ENCODE measurements at regions not wholly inside any gene's neighbourhood (a gene's known extent, or its start where the extent isn't known, plus 50 kb on each side); places are given as distances from the start of the nearest gene placed in this dataset.

- DNase-seq (ENCODE audit: low read depth): no peak
Measured at GRCh38 chr9:106052735-106053134, 358.4 kb downstream of the TMEM38B start.

- DNase-seq (ENCODE audit: low read depth): no peak
Measured at GRCh38 chr9:106056328-106056727, 362.0 kb downstream of the TMEM38B start.

GRCh38 chr9:106058460-106058859 is 364.1 kb downstream of the TMEM38B start:
- DNase-seq (ENCODE audit: low read depth): no peak

- DNase-seq (ENCODE audit: low read depth): no peak
Measured at GRCh38 chr9:106059886-106060285, 365.5 kb downstream of the TMEM38B start.

- DNase-seq (ENCODE audit: low read depth): no peak
Measured at GRCh38 chr9:106060885-106061284, 366.5 kb downstream of the TMEM38B start.

DNA sequence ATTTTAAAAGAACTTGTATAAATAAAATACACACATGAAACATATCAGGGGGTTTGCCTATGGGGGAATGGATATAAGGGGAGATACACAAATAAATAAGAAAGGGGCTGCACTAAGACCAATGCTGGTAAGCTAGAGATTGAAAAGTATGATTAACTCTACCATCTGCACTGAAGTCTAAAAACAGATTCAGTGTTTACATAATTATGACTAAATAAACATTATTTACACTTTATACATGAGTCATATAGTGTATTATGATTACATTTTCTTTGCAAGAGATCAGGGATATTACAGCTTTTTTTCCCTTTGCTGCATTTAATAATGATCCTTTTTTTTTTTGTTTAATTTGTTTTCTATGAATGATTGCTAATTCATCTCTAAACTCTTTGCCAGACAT is 367.9 kb downstream of the TMEM38B start:
- no peak for DNase-seq (ENCODE audit: low read depth)

- no peak for DNase-seq (ENCODE audit: low read depth)
Measured at GRCh38 chr9:106065136-106065535, 370.8 kb downstream of the TMEM38B start.

DNA sequence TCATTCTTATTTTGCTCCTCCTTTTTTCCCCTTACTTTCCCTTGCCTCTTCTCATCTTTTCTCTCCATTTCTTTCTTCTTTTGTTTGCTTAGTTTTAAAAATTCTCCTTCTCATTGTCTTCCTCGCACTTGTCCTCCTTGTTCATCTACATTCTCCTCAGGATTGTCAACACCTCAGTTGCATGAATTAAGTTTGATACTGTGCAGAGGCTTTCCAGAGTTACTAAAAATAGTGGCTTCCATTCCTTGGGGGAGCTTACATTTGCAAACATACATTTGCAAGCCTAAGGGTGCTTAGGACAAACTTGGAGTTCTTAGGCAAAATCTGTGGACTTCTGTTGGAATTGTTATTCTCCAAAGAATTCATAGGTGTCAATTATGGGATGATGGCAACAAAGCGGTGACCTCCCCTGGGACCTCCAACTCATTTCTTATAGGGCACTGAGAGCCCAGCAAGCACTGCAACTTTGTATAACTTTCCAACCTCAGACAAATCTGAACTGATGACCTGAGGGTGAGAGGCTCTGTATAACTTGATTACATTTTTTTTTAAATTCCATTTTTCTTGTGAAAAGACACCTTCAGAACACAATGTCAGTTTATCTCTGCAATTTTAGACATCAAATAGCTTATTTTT is 371.4 kb downstream of the TMEM38B start:
- no peak for DNase-seq (ENCODE audit: low read depth)

DNA sequence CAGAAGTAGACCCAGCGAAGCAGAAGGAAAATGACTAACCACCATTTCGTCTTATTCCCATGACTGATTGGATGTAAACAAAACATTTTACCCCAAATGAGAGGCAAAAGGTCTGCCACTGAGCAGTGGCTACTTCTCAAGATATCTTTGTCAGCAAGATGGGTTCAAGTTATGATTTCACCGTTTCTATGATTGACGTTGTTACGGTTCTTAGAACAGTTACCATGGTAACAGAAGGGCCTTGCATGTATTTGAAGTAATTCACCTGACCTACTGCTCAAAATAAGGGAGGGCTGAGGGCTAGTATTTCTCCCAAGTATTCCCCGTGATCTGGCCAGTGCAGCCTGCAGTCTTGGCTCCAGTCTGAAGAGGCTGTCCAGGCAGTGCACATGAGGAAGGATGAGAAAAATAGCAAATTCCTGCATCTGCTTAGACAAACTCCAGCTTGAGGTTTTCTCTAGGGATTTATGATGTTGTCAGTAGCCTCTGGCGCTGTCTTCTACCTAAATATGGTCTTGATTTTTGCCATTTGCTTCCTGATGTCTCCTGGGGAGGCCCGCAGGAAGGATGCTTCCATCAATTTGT is 372.7 kb downstream of the TMEM38B start:
- no peak for DNase-seq (ENCODE audit: low read depth)

GRCh38 chr9:106069241-106069640 is 374.9 kb downstream of the TMEM38B start:
- no peak for DNase-seq (ENCODE audit: low read depth)

GRCh38 chr9:106072421-106072820 is 378.1 kb downstream of the TMEM38B start:
- DNase-seq (ENCODE audit: low read depth): no peak

DNA sequence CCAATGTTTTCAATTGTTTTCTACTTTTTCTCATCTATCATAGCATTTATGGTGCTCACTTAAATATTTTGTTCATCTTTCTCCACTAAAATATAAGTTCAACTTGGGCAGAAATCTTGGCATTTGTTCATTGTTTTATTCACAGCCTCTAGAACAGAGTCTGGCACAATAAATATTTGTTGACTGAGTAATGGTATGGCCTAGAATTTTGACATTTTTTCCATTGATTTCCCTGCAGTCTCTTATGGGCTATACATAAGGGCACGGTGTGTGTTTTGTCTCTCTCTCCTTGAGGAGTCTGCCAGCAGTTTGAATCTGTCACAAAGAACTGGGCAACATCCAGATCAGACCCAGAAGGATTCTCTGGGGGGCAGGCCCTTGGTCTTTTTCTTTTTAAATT is 379.7 kb downstream of the TMEM38B start:
- DNase-seq (ENCODE audit: low read depth): no peak

GRCh38 chr9:106075236-106075959 is 381.1 kb downstream of the TMEM38B start:
- DNase-seq (ENCODE audit: low read depth): no peak

DNA sequence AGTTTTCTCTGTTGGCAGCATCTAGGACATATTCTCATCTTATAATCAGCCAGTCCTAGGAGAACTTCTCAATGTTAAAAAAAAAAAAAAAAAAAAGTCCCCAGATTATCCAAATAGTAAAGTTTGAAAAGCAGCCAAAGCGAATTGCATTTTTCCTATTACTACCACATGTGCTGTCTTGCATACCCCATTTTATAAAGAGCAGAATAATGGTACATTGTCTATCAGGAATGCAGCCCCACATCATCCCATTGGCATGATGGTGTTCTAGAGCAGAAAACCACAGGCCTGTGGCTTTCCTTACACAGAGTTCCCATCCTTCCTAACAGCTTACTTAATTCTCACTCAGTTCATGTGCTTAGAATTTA is 381.6 kb downstream of the TMEM38B start:
- DNase-seq (ENCODE audit: low read depth): no peak

GRCh38 chr9:106076711-106077110 is 382.4 kb downstream of the TMEM38B start:
- no peak for DNase-seq (ENCODE audit: low read depth)

- DNase-seq (ENCODE audit: low read depth): no peak
Measured at GRCh38 chr9:106077731-106078130, 383.4 kb downstream of the TMEM38B start.

- no peak for DNase-seq (ENCODE audit: low read depth)
Measured at GRCh38 chr9:106082621-106083020, 388.3 kb downstream of the TMEM38B start.

DNA sequence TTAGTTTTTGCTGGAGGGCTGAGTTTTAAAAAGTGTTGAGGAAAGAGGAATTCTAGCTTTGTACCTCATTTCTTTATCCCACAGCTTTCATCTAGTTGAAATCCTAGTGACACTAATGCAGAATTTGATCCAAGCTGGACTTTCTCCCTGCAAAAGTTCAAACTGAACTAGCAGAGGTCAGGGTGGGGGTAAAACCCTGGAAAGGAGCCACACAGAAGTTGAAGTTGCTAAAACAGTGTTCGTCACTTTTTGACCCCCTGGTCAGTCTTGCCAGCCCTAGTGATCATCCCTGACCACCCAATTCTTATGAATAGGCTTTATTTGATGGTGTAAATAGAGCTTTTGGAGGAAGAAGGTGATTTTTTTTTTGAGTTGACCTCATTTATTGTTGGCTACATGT is 390.4 kb downstream of the TMEM38B start:
- DNase-seq (ENCODE audit: low read depth): no peak

- DNase-seq (ENCODE audit: low read depth): no peak
Measured at GRCh38 chr9:106085479-106085878, 391.1 kb downstream of the TMEM38B start.

- no peak for DNase-seq (ENCODE audit: low read depth)
Measured at GRCh38 chr9:106092083-106092482, 397.7 kb downstream of the TMEM38B start.

DNA sequence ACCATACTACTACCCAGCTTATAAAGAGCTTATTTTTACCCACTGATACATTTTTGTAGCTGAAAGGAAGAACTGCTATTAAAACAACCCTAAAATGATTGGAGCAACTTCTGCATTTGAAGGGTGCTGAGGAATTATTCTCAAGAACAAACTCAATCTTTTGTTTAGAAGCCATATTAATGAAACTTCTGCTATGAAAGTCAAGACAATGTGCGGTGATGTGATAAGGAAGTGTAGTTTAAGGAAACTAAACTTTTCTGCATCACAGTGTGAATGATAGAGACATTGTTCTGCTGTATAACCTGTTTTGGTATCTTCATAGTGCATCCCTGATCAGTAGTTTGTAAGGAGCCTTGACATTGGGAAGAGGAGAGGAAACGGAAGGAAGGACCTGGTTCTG is 408.5 kb downstream of the TMEM38B start:
- no peak for DNase-seq (ENCODE audit: low read depth)

- no peak for DNase-seq (ENCODE audit: low read depth)
Measured at GRCh38 chr9:106104887-106105286, 410.5 kb downstream of the TMEM38B start.

- DNase-seq (ENCODE audit: low read depth): no peak
Measured at GRCh38 chr9:106106396-106106795, 412.1 kb downstream of the TMEM38B start.

- no peak for DNase-seq (ENCODE audit: low read depth)
Measured at GRCh38 chr9:106107716-106108115, 413.4 kb downstream of the TMEM38B start.

Measured in stimulated activated CD8-positive, alpha-beta memory T cell treated with anti-CD3 and anti-CD28 coated beads, Interleukin-7, amount 100 ng/mL, for 24 hours (primary cell).